ENCODE measurements at regions not wholly inside any gene's neighbourhood (a gene's known extent, or its start where the extent isn't known, plus 50 kb on each side); places are given as distances from the start of the nearest gene placed in this dataset.

GRCh38 chr10:25697412-25697811 is 236.6 kb upstream of the MYO3A start:
- H3K4me3 ChIP-seq (replicated peaks in 1 of 4; ENCODE audit: control extremely low read depth in 1 of 4, insufficient read depth in 1 of 4, low read depth in 3 of 4, low read length in 4 of 4): no peak overlapping the region
- no peak overlapping the region for H2AFZ ChIP-seq (ENCODE audit: low read length)
- H3K4me1 ChIP-seq (ENCODE audit: control insufficient read depth, extremely low read depth, insufficient read depth, low read length): no peaks in the 10 kb centered on the region
- H3K9me3 ChIP-seq (ENCODE audit: control insufficient read depth, insufficient read depth, low read depth, low read length): no peaks in the 10 kb centered on the region
- no peak overlapping the region for H3K9ac ChIP-seq (ENCODE audit: insufficient read depth, low read length)
- TF ChIP-seq EZH2 (IDR thresholded peaks at IDR 0.05; ENCODE audit: low read length, missing control alignments) (no peak), CTCF (conservative IDR thresholded peaks at IDR 0.05 in 1 of 2, IDR thresholded peaks at IDR 0.05 in 1 of 2; ENCODE audit: low read depth in 1 of 2, low read length in 2 of 2) (no peak)
- no peak overlapping the region for H3K27ac ChIP-seq (ENCODE audit: insufficient read depth, low read length)
- no peaks in the 10 kb centered on the region for H3K36me3 ChIP-seq (ENCODE audit: control insufficient read depth, insufficient read depth, low read length)
- no peaks in the 10 kb centered on the region for H3K79me2 ChIP-seq (ENCODE audit: control insufficient read depth, insufficient read depth, low read length)
- H3K27me3 ChIP-seq (ENCODE audit: control insufficient read depth, insufficient read depth, low read length): no peaks in the 10 kb centered on the region
- no peak for DNase-seq (ENCODE audit: low read depth in 2 of 2)
- H3K4me2 ChIP-seq (ENCODE audit: extremely low read depth, insufficient read depth, low read length): no peak overlapping the region
- H4K20me1 ChIP-seq (ENCODE audit: control insufficient read depth, extremely low read depth, insufficient read depth, low read length): no peaks in the 10 kb centered on the region

GRCh38 chr10:25698638-25699037 is 235.4 kb upstream of the MYO3A start:
- Histone ChIP-seq H3K4me2 (ENCODE audit: extremely low read depth, insufficient read depth, low read length) (no peak overlapping the region), H3K27me3 (ENCODE audit: control insufficient read depth, insufficient read depth, low read length) (no peaks in the 10 kb centered on the region), H3K9ac (ENCODE audit: insufficient read depth, low read length) (no peak overlapping the region), H2AFZ (ENCODE audit: low read length) (no peak overlapping the region), H3K27ac (ENCODE audit: insufficient read depth, low read length) (no peak overlapping the region), H3K4me1 (ENCODE audit: control insufficient read depth, extremely low read depth, insufficient read depth, low read length) (no peaks in the 10 kb centered on the region), H4K20me1 (ENCODE audit: control insufficient read depth, extremely low read depth, insufficient read depth, low read length) (no peaks in the 10 kb centered on the region), H3K79me2 (ENCODE audit: control insufficient read depth, insufficient read depth, low read length) (no peaks in the 10 kb centered on the region), H3K9me3 (ENCODE audit: control insufficient read depth, insufficient read depth, low read depth, low read length) (no peaks in the 10 kb centered on the region), H3K36me3 (ENCODE audit: control insufficient read depth, insufficient read depth, low read length) (no peaks in the 10 kb centered on the region), H3K4me3 (replicated peaks in 1 of 4; ENCODE audit: control extremely low read depth in 1 of 4, insufficient read depth in 1 of 4, low read depth in 3 of 4, low read length in 4 of 4) (no peak overlapping the region)
- DNase-seq (ENCODE audit: low read depth in 2 of 2): no peak
- TF ChIP-seq CTCF (conservative IDR thresholded peaks at IDR 0.05 in 1 of 2, IDR thresholded peaks at IDR 0.05 in 1 of 2; ENCODE audit: low read depth in 1 of 2, low read length in 2 of 2) (no peak), EZH2 (IDR thresholded peaks at IDR 0.05; ENCODE audit: low read length, missing control alignments) (no peak)

- TF ChIP-seq EZH2 (IDR thresholded peaks at IDR 0.05; ENCODE audit: low read length, missing control alignments) (no peak), CTCF (conservative IDR thresholded peaks at IDR 0.05 in 1 of 2, IDR thresholded peaks at IDR 0.05 in 1 of 2; ENCODE audit: low read depth in 1 of 2, low read length in 2 of 2) (no peak)
- Histone ChIP-seq H3K4me2 (ENCODE audit: extremely low read depth, insufficient read depth, low read length) (no peak overlapping the region), H3K4me1 (ENCODE audit: control insufficient read depth, extremely low read depth, insufficient read depth, low read length) (no peaks in the 10 kb centered on the region)
Observed at GRCh38 chr10:25699631-25700030, 234.4 kb upstream of the MYO3A start.

More at GRCh38 chr10:25699631-25700030, 234.4 kb upstream of the MYO3A start:
- Histone ChIP-seq H3K9ac (ENCODE audit: insufficient read depth, low read length) (no peak overlapping the region), H3K4me3 (replicated peaks in 1 of 4; ENCODE audit: control extremely low read depth in 1 of 4, insufficient read depth in 1 of 4, low read depth in 3 of 4, low read length in 4 of 4) (no peak overlapping the region), H3K27me3 (ENCODE audit: control insufficient read depth, insufficient read depth, low read length) (no peaks in the 10 kb centered on the region), H2AFZ (ENCODE audit: low read length) (no peak overlapping the region), H4K20me1 (ENCODE audit: control insufficient read depth, extremely low read depth, insufficient read depth, low read length) (no peaks in the 10 kb centered on the region), H3K9me3 (ENCODE audit: control insufficient read depth, insufficient read depth, low read depth, low read length) (no peaks in the 10 kb centered on the region), H3K36me3 (ENCODE audit: control insufficient read depth, insufficient read depth, low read length) (no peaks in the 10 kb centered on the region), H3K79me2 (ENCODE audit: control insufficient read depth, insufficient read depth, low read length) (no peaks in the 10 kb centered on the region), H3K27ac (ENCODE audit: insufficient read depth, low read length) (no peak overlapping the region)
- DNase-seq (ENCODE audit: low read depth in 2 of 2): no peak

Data from fibroblast of lung (primary cell).